ENCODE measurements at regions not wholly inside any gene's neighbourhood (a gene's known extent, or its start where the extent isn't known, plus 50 kb on each side); places are given as distances from the start of the nearest gene placed in this dataset.

DNA sequence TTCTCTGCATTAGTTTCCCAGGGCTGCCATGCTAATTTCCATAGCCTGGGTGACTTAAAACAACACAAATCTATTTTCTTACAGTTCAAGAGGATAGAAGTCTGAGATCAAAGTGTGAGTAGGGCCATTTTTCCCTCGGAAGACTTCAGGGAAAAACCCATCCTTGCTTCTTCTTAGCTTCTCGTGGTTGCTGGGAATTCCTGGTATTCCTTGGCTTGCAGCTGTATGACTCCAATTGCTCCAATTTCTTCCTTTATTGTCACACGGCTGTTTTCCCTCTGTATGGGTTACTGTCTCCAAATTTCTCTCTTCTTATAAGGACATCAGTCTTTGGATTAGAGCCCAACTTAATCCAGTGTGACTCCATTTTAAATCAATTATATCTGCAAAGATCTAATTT, 128.4 kb upstream of the JAG1 start:
- Histone ChIP-seq H3K27me3 (ENCODE audit: insufficient read depth) (no peaks in the 10 kb centered on the region), H3K4me3 (ENCODE audit: low read depth in 2 of 2, low read length in 1 of 2) (no peak overlapping the region), H2AFZ (ENCODE audit: low read depth) (no peak overlapping the region), H3K4me1 (ENCODE audit: control insufficient read depth in 1 of 2, insufficient read depth in 2 of 2, low read depth in 1 of 2, low read length in 1 of 2) (peaks cover 0 to 3% of the 10 kb centered on the region in 2 experiments; a peak in 1 of 4 replicates), H3F3A (replicated peaks; ENCODE audit: insufficient read depth) (no peaks in the 10 kb centered on the region), H3K9me3 (no peaks in the 10 kb centered on the region), H3K27ac (ENCODE audit: low read depth in 2 of 2, low read length in 1 of 2) (no peak overlapping the region), H3K9ac (no peak overlapping the region), H3K36me3 (replicated peaks in 1 of 2; ENCODE audit: control insufficient read depth in 1 of 2, insufficient read depth in 2 of 2, low read length in 1 of 2) (no peaks in the 10 kb centered on the region), H3K9me2 (no peaks in the 10 kb centered on the region), H3K79me2 (ENCODE audit: insufficient read depth) (no peaks in the 10 kb centered on the region), H3K4me2 (no peak overlapping the region), H4K20me1 (ENCODE audit: insufficient read depth) (no peaks in the 10 kb centered on the region)
- TF ChIP-seq POLR2AphosphoS5 (IDR thresholded peaks at IDR 0.05; ENCODE audit: low read depth, low read length) (no peak), NRF1 (IDR thresholded peaks at IDR 0.05; ENCODE audit: low read depth, low read length) (no peak), RCOR1 (IDR thresholded peaks at IDR 0.05; ENCODE audit: low read length) (no peak), TAF1 (IDR thresholded peaks at IDR 0.05; ENCODE audit: borderline replicate concordance, low read depth, low read length) (no peak), JUND (IDR thresholded peaks at IDR 0.05) (no peak), NFIC (IDR thresholded peaks at IDR 0.05; ENCODE audit: borderline replicate concordance) (no peak), TEAD4 (IDR thresholded peaks at IDR 0.05; ENCODE audit: borderline replicate concordance, insufficient read depth) (no peak), SIN3A (IDR thresholded peaks at IDR 0.05; ENCODE audit: borderline replicate concordance, low read depth, low read length) (no peak), RAD21 (IDR thresholded peaks at IDR 0.05; ENCODE audit: low read length) (no peak)
- TF ChIP-seq, protein P1, sequence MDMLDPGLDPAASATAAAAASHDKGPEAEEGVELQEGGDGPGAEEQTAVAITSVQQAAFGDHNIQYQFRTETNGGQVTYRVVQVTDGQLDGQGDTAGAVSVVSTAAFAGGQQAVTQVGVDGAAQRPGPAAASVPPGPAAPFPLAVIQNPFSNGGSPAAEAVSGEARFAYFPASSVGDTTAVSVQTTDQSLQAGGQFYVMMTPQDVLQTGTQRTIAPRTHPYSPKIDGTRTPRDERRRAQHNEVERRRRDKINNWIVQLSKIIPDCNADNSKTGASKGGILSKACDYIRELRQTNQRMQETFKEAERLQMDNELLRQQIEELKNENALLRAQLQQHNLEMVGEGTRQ (IDR thresholded peaks at IDR 0.05; ENCODE audit: borderline replicate concordance, low read depth, low read length) = no peak
- TF ChIP-seq, protein P2, sequence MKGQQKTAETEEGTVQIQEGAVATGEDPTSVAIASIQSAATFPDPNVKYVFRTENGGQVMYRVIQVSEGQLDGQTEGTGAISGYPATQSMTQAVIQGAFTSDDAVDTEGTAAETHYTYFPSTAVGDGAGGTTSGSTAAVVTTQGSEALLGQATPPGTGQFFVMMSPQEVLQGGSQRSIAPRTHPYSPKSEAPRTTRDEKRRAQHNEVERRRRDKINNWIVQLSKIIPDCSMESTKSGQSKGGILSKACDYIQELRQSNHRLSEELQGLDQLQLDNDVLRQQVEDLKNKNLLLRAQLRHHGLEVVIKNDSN (IDR thresholded peaks at IDR 0.05; ENCODE audit: borderline replicate concordance, low read depth) = no peak
- ChIA-PET CTCF (no interaction called here), POLR2A (no interaction called here)
- 35% methylated on average over 3 of the region's 3 CpGs for WGBS (ENCODE audit: low lambda C conversion rate)
- no peak for DNase-seq

DNA sequence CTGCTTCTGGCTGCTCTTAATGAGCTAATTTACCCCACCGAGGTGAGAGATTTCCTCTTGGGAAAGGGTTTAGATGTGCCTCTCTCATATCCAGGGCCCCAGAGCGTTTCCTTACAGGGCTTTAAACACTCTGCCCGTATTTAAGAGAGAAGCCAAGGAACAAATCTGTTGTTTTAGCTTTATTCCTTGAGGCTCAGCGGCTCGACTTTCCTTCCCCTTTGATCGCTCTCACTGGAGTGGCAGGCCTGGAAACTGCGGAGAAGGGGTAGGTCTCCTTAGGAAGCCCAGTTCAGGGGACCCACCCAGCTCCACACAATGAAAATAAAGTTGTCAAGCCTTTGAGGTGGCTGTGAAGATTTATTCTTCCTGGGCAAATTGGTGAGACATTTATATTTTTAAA, 132.0 kb upstream of the JAG1 start:
- Histone ChIP-seq H3K9me3 (no peaks in the 10 kb centered on the region), H3K4me3 (ENCODE audit: low read depth in 2 of 2, low read length in 1 of 2) (no peak overlapping the region), H3K27me3 (ENCODE audit: insufficient read depth) (no peaks in the 10 kb centered on the region), H3K9ac (no peak overlapping the region), H3K4me1 (ENCODE audit: control insufficient read depth in 1 of 2, insufficient read depth in 2 of 2, low read depth in 1 of 2, low read length in 1 of 2) (peaks cover 0 to 3% of the 10 kb centered on the region in 2 experiments; a peak in 1 of 4 replicates), H3K27ac (ENCODE audit: low read depth in 2 of 2, low read length in 1 of 2) (no peak overlapping the region), H3F3A (replicated peaks; ENCODE audit: insufficient read depth) (no peaks in the 10 kb centered on the region), H3K4me2 (no peak overlapping the region), H3K9me2 (no peaks in the 10 kb centered on the region), H2AFZ (ENCODE audit: low read depth) (no peak overlapping the region), H4K20me1 (ENCODE audit: insufficient read depth) (no peaks in the 10 kb centered on the region), H3K36me3 (replicated peaks in 1 of 2; ENCODE audit: control insufficient read depth in 1 of 2, insufficient read depth in 2 of 2, low read length in 1 of 2) (no peaks in the 10 kb centered on the region), H3K79me2 (ENCODE audit: insufficient read depth) (no peaks in the 10 kb centered on the region)
- POLR2A ChIA-PET = no interaction called here
- CTCF ChIA-PET = no interaction called here
- DNase-seq = no peak
- TF ChIP-seq YY1 (IDR thresholded peaks at IDR 0.05; ENCODE audit: low read depth) (no peak), FOSL2 (IDR thresholded peaks at IDR 0.05; ENCODE audit: borderline replicate concordance, low read depth) (no peak)
- TF ChIP-seq, protein P3, sequence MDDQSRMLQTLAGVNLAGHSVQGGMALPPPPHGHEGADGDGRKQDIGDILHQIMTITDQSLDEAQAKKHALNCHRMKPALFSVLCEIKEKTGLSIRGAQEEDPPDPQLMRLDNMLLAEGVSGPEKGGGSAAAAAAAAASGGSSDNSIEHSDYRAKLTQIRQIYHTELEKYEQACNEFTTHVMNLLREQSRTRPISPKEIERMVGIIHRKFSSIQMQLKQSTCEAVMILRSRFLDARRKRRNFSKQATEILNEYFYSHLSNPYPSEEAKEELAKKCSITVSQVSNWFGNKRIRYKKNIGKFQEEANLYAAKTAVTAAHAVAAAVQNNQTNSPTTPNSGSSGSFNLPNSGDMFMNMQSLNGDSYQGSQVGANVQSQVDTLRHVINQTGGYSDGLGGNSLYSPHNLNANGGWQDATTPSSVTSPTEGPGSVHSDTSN (IDR thresholded peaks at IDR 0.05) = no peak
- WGBS (ENCODE audit: low lambda C conversion rate) = 48% methylated on average over 5 of the region's 7 CpGs
